OCI-LY1 (cell line): ENCODE measurements at regions not wholly inside any gene's neighbourhood (a gene's known extent, or its start where the extent isn't known, plus 50 kb on each side); places are given as distances from the start of the nearest gene placed in this dataset.

Source experiments
- H2AFZ ChIP-seq: fragments of 200-600 bp; sonication (generic), shearing (Covaris generic); 2 replicates; pipeline ENCODE4 v1.6.0; 2014; ENCODE audit warnings: antibody characterized with exemption, mild to moderate bottlenecking, low read length
- H3F3A ChIP-seq: fragments of 200-600 bp; sonication (generic), shearing (Covaris generic); 2 replicates; pipeline ENCODE4 v1.6.0; 2014; ENCODE audit warnings: mild to moderate bottlenecking, antibody characterized with exemption, low read length, moderate library complexity; ENCODE audit not compliant: insufficient read depth
- H3K27ac ChIP-seq: fragments of 200-600 bp; sonication (generic); 2 replicates; pipeline ENCODE4 v1.5.1; 2014; ENCODE audit warnings: low read length, mixed run types, mild to moderate bottlenecking, low read depth; ENCODE audit not compliant: poor library complexity, severe bottlenecking
- H3K27me3 ChIP-seq: fragments of 200-600 bp; sonication (generic); 2 replicates; pipeline ENCODE4 v1.6.0; 2014; ENCODE audit warnings: antibody characterized with exemption, mild to moderate bottlenecking, low read length, moderate library complexity; ENCODE audit not compliant: insufficient read depth
- H3K36me3 ChIP-seq: fragments of 200-600 bp; sonication (generic); 2 replicates; pipeline ENCODE4 v1.6.1; 2014; ENCODE audit warnings: mild to moderate bottlenecking, antibody characterized with exemption, low read length, moderate library complexity, mixed read lengths; ENCODE audit not compliant: insufficient read depth
- H3K4me1 ChIP-seq: fragments of 200-600 bp; sonication (generic); 2 replicates; pipeline ENCODE4 v1.5.1; 2014; ENCODE audit warnings: mild to moderate bottlenecking, low read length, moderate library complexity; ENCODE audit not compliant: insufficient read depth, severe bottlenecking
- H3K4me2 ChIP-seq: fragments of 200-600 bp; sonication (generic), shearing (Covaris generic); 2 replicates; pipeline ENCODE4 v1.6.1; 2014; ENCODE audit warnings: low read length
- H3K4me3 ChIP-seq: fragments of 200-600 bp; sonication (generic); 2 replicates; pipeline ENCODE4 v1.5.1; 2014; ENCODE audit warnings: low read length, low read depth, mild to moderate bottlenecking, mixed read lengths; ENCODE audit not compliant: poor library complexity, severe bottlenecking
- H3K79me2 ChIP-seq: fragments of 200-600 bp; shearing (Covaris generic); 2 replicates; pipeline ENCODE4 v1.6.1; 2016; ENCODE audit warnings: mixed run types, low read length, mixed read lengths; ENCODE audit not compliant: insufficient read depth
- H3K9ac ChIP-seq: fragments of 200-600 bp; sonication (generic), shearing (Covaris generic); 2 replicates; pipeline ENCODE4 v1.6.1; 2014; ENCODE audit warnings: mild to moderate bottlenecking, low read length, mixed read lengths
- H3K9me2 ChIP-seq: fragments of 200-600 bp; sonication (generic), shearing (Covaris generic); 2 replicates; pipeline ENCODE4 v1.6.1; 2014; ENCODE audit warnings: low read depth, mild to moderate bottlenecking, low read length, mixed read lengths
- H3K9me3 ChIP-seq: fragments of 200-600 bp; shearing (Covaris generic); 2 replicates; pipeline ENCODE4 v1.6.1; 2014; ENCODE audit warnings: low read length, mixed read lengths
- H4K20me1 ChIP-seq: fragments of 200-600 bp; sonication (generic), shearing (Covaris generic); 2 replicates; pipeline ENCODE4 v1.6.0; 2016; ENCODE audit warnings: mild to moderate bottlenecking, low read length; ENCODE audit not compliant: insufficient read depth
- EZH2 ChIP-seq: fragments of 200-600 bp; sonication (generic), shearing (Covaris generic); IDR thresholded peaks from 2 replicates; pipeline ENCODE4 v1.8.0; 2017; ENCODE audit warnings: borderline replicate concordance, mixed run types, mild to moderate bottlenecking, antibody characterized with exemption, low read length, moderate library complexity, mixed read lengths
- TF ChIP-seq, protein P1 (sequence below): fragments of 200-600 bp; sonication (generic), shearing (Covaris generic); IDR thresholded peaks from 2 replicates; pipeline ENCODE4 v1.5.1; 2017; ENCODE audit warnings: mild to moderate bottlenecking, antibody characterized with exemption, low read length, moderate library complexity, mixed read lengths

DNA sequence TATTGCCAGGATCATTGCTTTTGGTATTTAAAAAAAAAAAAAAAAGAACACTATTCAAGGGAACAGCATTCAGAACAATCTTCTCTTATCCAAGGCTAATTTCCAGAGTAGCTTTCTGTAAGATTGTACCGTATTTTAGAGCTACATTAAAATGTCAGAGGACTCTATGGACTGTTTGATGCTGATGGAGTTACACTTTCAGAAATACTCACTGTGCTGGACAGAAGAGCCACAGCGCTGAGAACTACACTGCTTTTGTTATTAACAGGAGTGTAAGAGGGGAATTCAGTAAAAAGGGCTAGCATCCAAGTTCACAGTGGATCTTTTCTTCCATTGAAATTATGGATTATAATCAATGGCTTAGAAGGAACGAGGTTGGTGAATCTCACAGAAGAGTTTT is 247.7 kb downstream of the AHR start:
- no peaks in the 10 kb centered on the region for H3K36me3 ChIP-seq
- H3K79me2 ChIP-seq: no peaks in the 10 kb centered on the region
- no peak for TF ChIP-seq EZH2
- TF ChIP-seq, protein P1, sequence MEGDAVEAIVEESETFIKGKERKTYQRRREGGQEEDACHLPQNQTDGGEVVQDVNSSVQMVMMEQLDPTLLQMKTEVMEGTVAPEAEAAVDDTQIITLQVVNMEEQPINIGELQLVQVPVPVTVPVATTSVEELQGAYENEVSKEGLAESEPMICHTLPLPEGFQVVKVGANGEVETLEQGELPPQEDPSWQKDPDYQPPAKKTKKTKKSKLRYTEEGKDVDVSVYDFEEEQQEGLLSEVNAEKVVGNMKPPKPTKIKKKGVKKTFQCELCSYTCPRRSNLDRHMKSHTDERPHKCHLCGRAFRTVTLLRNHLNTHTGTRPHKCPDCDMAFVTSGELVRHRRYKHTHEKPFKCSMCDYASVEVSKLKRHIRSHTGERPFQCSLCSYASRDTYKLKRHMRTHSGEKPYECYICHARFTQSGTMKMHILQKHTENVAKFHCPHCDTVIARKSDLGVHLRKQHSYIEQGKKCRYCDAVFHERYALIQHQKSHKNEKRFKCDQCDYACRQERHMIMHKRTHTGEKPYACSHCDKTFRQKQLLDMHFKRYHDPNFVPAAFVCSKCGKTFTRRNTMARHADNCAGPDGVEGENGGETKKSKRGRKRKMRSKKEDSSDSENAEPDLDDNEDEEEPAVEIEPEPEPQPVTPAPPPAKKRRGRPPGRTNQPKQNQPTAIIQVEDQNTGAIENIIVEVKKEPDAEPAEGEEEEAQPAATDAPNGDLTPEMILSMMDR: no peak

DNA sequence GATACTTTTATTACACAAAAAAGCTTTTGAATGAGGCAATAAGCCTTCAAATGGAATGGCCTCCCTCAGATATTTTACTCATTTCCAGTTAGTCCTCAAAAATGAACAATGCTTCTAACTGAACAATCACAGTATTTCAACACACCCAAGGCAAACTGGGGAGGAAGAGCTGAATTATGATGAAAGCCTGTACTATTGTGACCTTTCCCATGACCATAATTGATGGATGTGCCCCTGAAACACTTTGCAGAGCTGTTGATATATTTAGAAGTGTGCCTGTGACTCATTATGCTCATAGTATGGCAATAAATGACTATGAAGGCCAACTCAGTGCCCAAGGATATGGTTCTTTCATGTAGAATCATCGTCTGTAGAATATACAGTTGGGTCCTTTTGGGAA is 248.1 kb downstream of the AHR start:
- Histone ChIP-seq H3K27ac (no peak overlapping the region), H3K9ac (no peak overlapping the region), H2AFZ (no peak overlapping the region), H3K79me2 (no peaks in the 10 kb centered on the region), H3K9me3 (no peaks in the 10 kb centered on the region), H3K9me2 (no peaks in the 10 kb centered on the region), H3F3A (no peaks in the 10 kb centered on the region), H4K20me1 (no peaks in the 10 kb centered on the region), H3K27me3 (no peaks in the 10 kb centered on the region), H3K36me3 (no peaks in the 10 kb centered on the region), H3K4me2 (no peak overlapping the region), H3K4me3 (no peak overlapping the region), H3K4me1 (no peaks in the 10 kb centered on the region)
- TF ChIP-seq, protein P1: no peak
- TF ChIP-seq EZH2: no peak

More for the DNA sequence above, 247.7 kb downstream of the AHR start:
- Histone ChIP-seq H4K20me1 (no peaks in the 10 kb centered on the region), H3K9me3 (no peaks in the 10 kb centered on the region), H3K27ac (no peak overlapping the region), H3K9me2 (no peaks in the 10 kb centered on the region), H3F3A (no peaks in the 10 kb centered on the region), H3K9ac (no peak overlapping the region), H3K4me1 (no peaks in the 10 kb centered on the region), H3K4me2 (no peak overlapping the region), H3K4me3 (no peak overlapping the region), H3K27me3 (no peaks in the 10 kb centered on the region), H2AFZ (no peak overlapping the region)

DNA sequence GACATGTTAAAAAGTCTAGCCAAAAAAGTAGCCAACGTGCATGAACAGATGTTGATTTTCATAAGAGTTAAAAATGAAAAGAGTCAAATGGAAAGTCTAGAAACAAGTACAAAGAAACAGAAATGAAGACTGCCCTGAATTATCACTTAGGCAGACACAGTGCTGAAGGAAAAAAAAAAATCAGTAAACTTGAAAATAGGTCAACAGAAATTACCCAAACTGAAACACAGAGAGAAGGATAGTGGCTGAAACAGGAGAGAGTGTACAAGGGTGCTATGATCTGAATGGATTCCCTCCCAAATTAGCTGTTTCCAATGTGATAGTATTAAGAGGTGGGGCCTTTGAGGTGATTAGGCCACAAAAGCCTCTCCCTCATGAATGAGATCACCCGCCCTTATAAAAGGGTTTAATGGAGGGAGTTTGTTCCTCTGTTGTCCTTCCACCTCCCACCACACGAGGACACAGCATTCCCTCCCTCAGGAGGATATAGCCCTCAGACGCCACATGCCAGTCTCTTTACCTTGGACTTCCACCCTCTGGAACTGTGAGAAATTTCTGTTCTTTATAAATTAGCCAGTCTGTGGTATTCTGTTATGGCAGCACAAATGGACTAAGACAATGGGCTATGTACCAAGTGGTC is 249.7 kb downstream of the AHR start:
- Histone ChIP-seq H3K36me3 (no peaks in the 10 kb centered on the region), H3K4me1 (no peaks in the 10 kb centered on the region), H3K27me3 (no peaks in the 10 kb centered on the region), H3K27ac (no peak overlapping the region), H3K4me2 (no peak overlapping the region), H3K4me3 (no peak overlapping the region), H3K79me2 (no peaks in the 10 kb centered on the region), H3K9me2 (no peaks in the 10 kb centered on the region), H3F3A (no peaks in the 10 kb centered on the region), H3K9ac (no peak overlapping the region), H2AFZ (no peak overlapping the region), H3K9me3 (no peaks in the 10 kb centered on the region), H4K20me1 (no peaks in the 10 kb centered on the region)
- no peak for TF ChIP-seq EZH2
- TF ChIP-seq, protein P1: no peak
